PC-3 (cell line): ENCODE measurements at regions not wholly inside any gene's neighbourhood (a gene's known extent, or its start where the extent isn't known, plus 50 kb on each side); places are given as distances from the start of the nearest gene placed in this dataset.

ENCODE experiments used
- ATAC-seq: fragments of 200-7000 bp; cut with Tn5 transposase; 2 replicates; pipeline ENCODE4 v1.9.1; 2020; ENCODE audit warnings: mild to moderate bottlenecking, moderate library complexity
- BruUV-seq: library from RNA; stranded (reverse); fragments of 400-500 nt; replicated peaks from 2 replicates; lab custom pipeline; 2021; lab: Mats Ljungman, UMichigan
- CTCF ChIA-PET: fragments of 300-600 bp; sonication (Branson Sonifier 250); formaldehyde crosslinking; loops from one replicate; lab custom pipeline; 2022; ENCODE audit warnings: antibody characterized with exemption; lab: Charles Lee
- POLR2A ChIA-PET: fragments of 300-600 bp; sonication (Branson Sonifier 250); formaldehyde crosslinking; loops from one replicate; lab custom pipeline; 2022; ENCODE audit warnings: antibody characterized with exemption; ENCODE audit not compliant: unreplicated experiment; lab: Charles Lee
- DNase-seq: peaks from one replicate; pipeline ENCODE4 v3.0.0-alpha.2; 2015
- H2AFZ ChIP-seq: fragments of 300-600 bp; sonication (generic); 2 replicates; pipeline ENCODE4 v1.6.0; 2016; ENCODE audit warnings: antibody characterized with exemption, low read length
- H3F3A ChIP-seq: fragments of 300-600 bp; sonication (generic); one replicate; pipeline ENCODE4 v1.6.0; 2017; ENCODE audit warnings: antibody characterized with exemption, low read length, control low read depth, mild to moderate bottlenecking; ENCODE audit not compliant: unreplicated experiment
- H3K27ac ChIP-seq: fragments of 300-600 bp; sonication (generic); 2 replicates; pipeline ENCODE4 v1.5.1; 2016; ENCODE audit warnings: mild to moderate bottlenecking, low read length
- H3K27me3 ChIP-seq: fragments of 300-600 bp; sonication (generic); 2 replicates; pipeline ENCODE4 v1.6.1; 2016; ENCODE audit warnings: low read length, mixed read lengths
- H3K36me3 ChIP-seq: fragments of 300-600 bp; sonication (generic); 2 replicates; pipeline ENCODE4 v1.6.1; 2016; ENCODE audit warnings: low read depth, mixed run types, low read length, mixed read lengths
- H3K4me1 ChIP-seq: fragments of 300-600 bp; sonication (generic); 2 replicates; pipeline ENCODE4 v1.5.1; 2016; ENCODE audit warnings: low read length; ENCODE audit not compliant: insufficient read depth
- H3K4me2 ChIP-seq: fragments of 300-600 bp; sonication (generic); 2 replicates; pipeline ENCODE4 v1.6.0; 2016; ENCODE audit warnings: low read length
- H3K4me3 ChIP-seq: fragments of 300-600 bp; sonication (generic); 2 replicates; pipeline ENCODE4 v1.5.1; 2016; ENCODE audit warnings: mild to moderate bottlenecking, low read length, mixed read lengths
- H3K79me2 ChIP-seq: fragments of 300-600 bp; sonication (generic); 2 replicates; pipeline ENCODE4 v1.6.1; 2017; ENCODE audit warnings: low read length, mixed read lengths
- H3K9ac ChIP-seq: fragments of 300-600 bp; sonication (generic); 2 replicates; pipeline ENCODE4 v1.6.0; 2016; ENCODE audit warnings: mild to moderate bottlenecking, low read length
- H3K9me2 ChIP-seq: fragments of 300-600 bp; sonication (generic); replicated peaks from 2 replicates; pipeline ENCODE4 v1.6.1; 2016; ENCODE audit warnings: mixed run types, low read length, mixed read lengths
- H3K9me3 ChIP-seq: fragments of 300-600 bp; sonication (generic); 2 replicates; pipeline ENCODE4 v1.6.1; 2016; ENCODE audit warnings: low read length, mixed read lengths
- H4K20me1 ChIP-seq: fragments of 300-600 bp; sonication (generic); 2 replicates; pipeline ENCODE4 v1.6.1; 2016; ENCODE audit warnings: low read length, mixed read lengths
- CTCF ChIP-seq: fragments of 300-600 bp; sonication (generic); conservative IDR thresholded peaks from 2 replicates; pipeline ENCODE4 v1.5.1; 2017; ENCODE audit warnings: antibody characterized with exemption, low read depth, mild to moderate bottlenecking, low read length
- EZH2 ChIP-seq: fragments of 300-600 bp; sonication (generic); IDR thresholded peaks from one replicate; pipeline ENCODE4 v1.6.1; 2017; ENCODE audit warnings: antibody characterized with exemption, mild to moderate bottlenecking, low read length; ENCODE audit not compliant: unreplicated experiment
- EZH2phosphoT487 ChIP-seq: fragments of 300-600 bp; sonication (generic); IDR thresholded peaks from 2 replicates; pipeline ENCODE4 v1.6.1; 2018; ENCODE audit warnings: mild to moderate bottlenecking, antibody characterized with exemption, low read length, borderline replicate concordance
- intact Hi-C: fragments of 100-400 bp; cut with micrococcal nuclease; formaldehyde crosslinking; loops from 2 replicates; pipeline ENCODE4 v1.9.0; 2023

GRCh38 chr15:95323796-95324195, 1006.7 kb upstream of the NR2F2 start:
- Histone ChIP-seq H3K9ac (peak overlapping the region; percentile 2; the same call in 1 of the 2 replicates), H3K4me1 (peaks cover 44% of the 10 kb centered on the region), H3K27me3 (no peaks in the 10 kb centered on the region), H3K9me3 (no peaks in the 10 kb centered on the region), H3K79me2 (no peaks in the 10 kb centered on the region), H3K27ac (peak overlapping the region; percentile 57), H3F3A (no peaks in the 10 kb centered on the region), H3K36me3 (no peaks in the 10 kb centered on the region), H3K9me2 (no peaks in the 10 kb centered on the region), H4K20me1 (no peaks in the 10 kb centered on the region), H3K4me3 (no peak overlapping the region), H2AFZ (0 out of 2 replicates have a peak overlapping the region, but pooled peaks have one; percentile 9), H3K4me2 (peak overlapping the region; percentile 60)
- ChIA-PET CTCF (no interaction called here), POLR2A (interaction anchor here (0.6 kb wide), 2 partner anchors 10 to 13 kb away, joined by 3 to 12 read pairs; no protein-coding TSS in a partner anchor)
- ATAC-seq (peak; percentile 84), DNase-seq (peak; percentile 90)
- intact Hi-C loops: loop anchor here (10.0 kb wide), 1 partner anchor 231 kb away; no protein-coding TSS in a partner anchor
- no peak for TF ChIP-seq EZH2
- no peak for TF ChIP-seq CTCF
- TF ChIP-seq EZH2phosphoT487: no peak
- BruUV-seq: no TSS peak

- no peak for DNase-seq
- Histone ChIP-seq H3K4me3 (no peak overlapping the region), H3K4me1 (peaks cover 37% of the 10 kb centered on the region), H3K27me3 (no peaks in the 10 kb centered on the region), H3K36me3 (no peaks in the 10 kb centered on the region), H2AFZ (no peak overlapping the region), H3K9ac (no peak overlapping the region), H3K9me2 (no peaks in the 10 kb centered on the region), H3K79me2 (no peaks in the 10 kb centered on the region), H3K4me2 (no peak overlapping the region), H4K20me1 (no peaks in the 10 kb centered on the region), H3F3A (no peaks in the 10 kb centered on the region), H3K27ac (no peak overlapping the region; the same call in 1 of the 2 replicates), H3K9me3 (no peaks in the 10 kb centered on the region)
- intact Hi-C loops: loop anchor here (10.0 kb wide), 1 partner anchor 230 kb away; no protein-coding TSS in a partner anchor
- BruUV-seq: no TSS peak
- no peak for TF ChIP-seq CTCF
- no peak for TF ChIP-seq EZH2phosphoT487
- no peak for TF ChIP-seq EZH2
- ATAC-seq: no peak
- CTCF ChIA-PET: no interaction called here
- POLR2A ChIA-PET: no interaction called here
Measured at GRCh38 chr15:95324656-95325055, 1005.8 kb upstream of the NR2F2 start.

- no TSS peak for BruUV-seq
Measured at GRCh38 chr15:95325763-95326404, 1004.6 kb upstream of the NR2F2 start.

More at GRCh38 chr15:95325763-95326404, 1004.6 kb upstream of the NR2F2 start:
- Histone ChIP-seq H3K9me3 (no peaks in the 10 kb centered on the region), H3K36me3 (no peaks in the 10 kb centered on the region), H3K27ac (peak overlapping the region; percentile 30), H3K9ac (peak overlapping the region; percentile 3; the same call in 1 of the 2 replicates), H3K4me1 (peaks cover 30% of the 10 kb centered on the region), H3K79me2 (no peaks in the 10 kb centered on the region), H3K9me2 (no peaks in the 10 kb centered on the region), H3F3A (no peaks in the 10 kb centered on the region), H4K20me1 (no peaks in the 10 kb centered on the region), H3K4me3 (no peak overlapping the region), H3K4me2 (peak overlapping the region; percentile 20), H3K27me3 (no peaks in the 10 kb centered on the region), H2AFZ (no peak overlapping the region)
- DNase-seq (peak; percentile 59), ATAC-seq (peak; percentile 45)
- intact Hi-C loops: loop anchor here (10.0 kb wide), 1 partner anchor 229 kb away; no protein-coding TSS in a partner anchor
- POLR2A ChIA-PET: no interaction called here
- TF ChIP-seq EZH2: no peak
- TF ChIP-seq CTCF: no peak
- TF ChIP-seq EZH2phosphoT487: no peak
- CTCF ChIA-PET: interaction anchor here (0.8 kb wide), 1 partner anchor 65 kb away, joined by 3 read pairs; no protein-coding TSS in a partner anchor
